Stomach (tissue), 4 donors: ENCODE measurements at regions not wholly inside any gene's neighbourhood (a gene's known extent, or its start where the extent isn't known, plus 50 kb on each side); places are given as distances from the start of the nearest gene placed in this dataset.

Source experiments
- EP300 ChIP-seq: sonication (generic); formaldehyde crosslinking; IDR thresholded peaks from one replicate; pipeline ENCODE4 v1.6.1; 2017; ENCODE audit warnings: antibody characterized with exemption
- POLR2AphosphoS5 ChIP-seq, 3 donors: sonication (generic); formaldehyde crosslinking; IDR thresholded peaks; one replicate each; pipeline ENCODE4 v1.6.1; 2016; ENCODE audit warnings: antibody characterized with exemption in 3 of 3
- TF ChIP-seq, protein P1 (sequence below), 7 experiments: fragments of 450-650 bp in 4 of 7; fragments of 200-600 bp in 3 of 7; sonication (generic) in 3 of 7; IDR thresholded peaks; one replicate each; pipeline ENCODE4 v1.5.1; 2016 to 2019; ENCODE audit warnings: antibody characterized with exemption in 7 of 7, control low read depth in 2 of 7, mild to moderate bottlenecking in 1 of 7

DNA sequence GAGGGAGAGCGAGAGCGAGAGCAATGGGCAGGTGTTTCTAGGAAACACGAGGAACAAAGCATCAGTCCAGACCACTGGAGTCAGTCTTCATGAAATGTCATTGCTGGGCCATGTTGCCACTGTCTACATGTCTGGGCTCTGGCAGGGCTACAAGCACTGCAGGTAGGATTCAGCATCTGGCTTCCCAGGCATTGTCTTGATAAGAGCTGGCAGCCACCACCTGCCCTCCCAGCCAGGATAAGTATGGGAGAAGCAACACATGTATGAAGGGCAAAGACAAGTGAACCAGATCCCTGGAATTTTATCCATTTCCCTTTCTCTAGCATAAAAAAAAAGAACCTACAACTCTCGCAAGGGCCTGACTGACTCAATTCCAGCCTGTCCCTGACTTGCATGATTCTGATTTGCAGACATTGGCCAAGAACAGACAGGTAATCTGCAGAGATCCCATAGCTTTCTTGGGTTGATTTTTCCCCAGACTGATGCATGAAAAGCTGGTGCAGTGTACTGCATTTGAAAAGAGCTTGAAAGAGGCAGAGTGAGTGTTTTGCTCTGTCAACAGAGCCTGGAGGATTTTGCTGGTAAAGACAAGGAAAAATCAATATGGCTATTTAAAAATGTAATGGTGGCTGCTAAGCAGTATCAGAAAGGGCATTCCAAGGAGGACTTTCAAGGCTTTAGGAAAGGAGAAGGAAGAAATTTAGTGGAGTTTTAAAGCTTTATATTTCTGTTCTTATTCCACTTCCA is 157.2 kb upstream of the MYRIP start:
- TF ChIP-seq, protein P1, sequence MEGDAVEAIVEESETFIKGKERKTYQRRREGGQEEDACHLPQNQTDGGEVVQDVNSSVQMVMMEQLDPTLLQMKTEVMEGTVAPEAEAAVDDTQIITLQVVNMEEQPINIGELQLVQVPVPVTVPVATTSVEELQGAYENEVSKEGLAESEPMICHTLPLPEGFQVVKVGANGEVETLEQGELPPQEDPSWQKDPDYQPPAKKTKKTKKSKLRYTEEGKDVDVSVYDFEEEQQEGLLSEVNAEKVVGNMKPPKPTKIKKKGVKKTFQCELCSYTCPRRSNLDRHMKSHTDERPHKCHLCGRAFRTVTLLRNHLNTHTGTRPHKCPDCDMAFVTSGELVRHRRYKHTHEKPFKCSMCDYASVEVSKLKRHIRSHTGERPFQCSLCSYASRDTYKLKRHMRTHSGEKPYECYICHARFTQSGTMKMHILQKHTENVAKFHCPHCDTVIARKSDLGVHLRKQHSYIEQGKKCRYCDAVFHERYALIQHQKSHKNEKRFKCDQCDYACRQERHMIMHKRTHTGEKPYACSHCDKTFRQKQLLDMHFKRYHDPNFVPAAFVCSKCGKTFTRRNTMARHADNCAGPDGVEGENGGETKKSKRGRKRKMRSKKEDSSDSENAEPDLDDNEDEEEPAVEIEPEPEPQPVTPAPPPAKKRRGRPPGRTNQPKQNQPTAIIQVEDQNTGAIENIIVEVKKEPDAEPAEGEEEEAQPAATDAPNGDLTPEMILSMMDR (IDR thresholded peaks at IDR 0.05), result no peak
- TF ChIP-seq POLR2AphosphoS5 (IDR thresholded peaks at IDR 0.05), result no peak
- TF ChIP-seq EP300, result no peak
